Osteocyte (in vitro differentiated cells): ENCODE measurements at regions not wholly inside any gene's neighbourhood (a gene's known extent, or its start where the extent isn't known, plus 50 kb on each side); places are given as distances from the start of the nearest gene placed in this dataset.

Experiments used
- DNase-seq: peaks from one replicate; pipeline ENCODE4 v3.0.0; 2021; ENCODE audit warnings: mixed read lengths; ENCODE audit not compliant: unreplicated experiment; ENCODE audit errors: extremely low spot score
- H3K27ac Mint-ChIP-seq: one replicate; pipeline ENCODE4 v1.8.0; 2021; ENCODE audit warnings: mild to moderate bottlenecking, mixed read lengths; ENCODE audit not compliant: unreplicated experiment
- H3K27me3 Mint-ChIP-seq: one replicate; pipeline ENCODE4 v1.8.0; 2021; ENCODE audit warnings: mixed read lengths; ENCODE audit not compliant: unreplicated experiment
- H3K36me3 Mint-ChIP-seq: one replicate; pipeline ENCODE4 v1.8.0; 2021; ENCODE audit warnings: mixed read lengths; ENCODE audit not compliant: unreplicated experiment
- H3K4me1 Mint-ChIP-seq: one replicate; pipeline ENCODE4 v1.8.0; 2021; ENCODE audit warnings: mixed read lengths; ENCODE audit not compliant: unreplicated experiment
- H3K4me3 Mint-ChIP-seq: one replicate; pipeline ENCODE4 v1.8.0; 2021; ENCODE audit warnings: mild to moderate bottlenecking, moderate library complexity, mixed read lengths; ENCODE audit not compliant: unreplicated experiment
- H3K9me3 Mint-ChIP-seq: one replicate; pipeline ENCODE4 v1.8.0; 2021; ENCODE audit warnings: mixed read lengths; ENCODE audit not compliant: unreplicated experiment
- TF ChIP-seq, protein P1 (sequence below): fragments of 200-600 bp; sonication (generic); IDR thresholded peaks from 2 replicates; pipeline ENCODE4 v1.5.0; 2021; ENCODE audit warnings: antibody characterized with exemption, mild to moderate bottlenecking, moderate library complexity

DNA sequence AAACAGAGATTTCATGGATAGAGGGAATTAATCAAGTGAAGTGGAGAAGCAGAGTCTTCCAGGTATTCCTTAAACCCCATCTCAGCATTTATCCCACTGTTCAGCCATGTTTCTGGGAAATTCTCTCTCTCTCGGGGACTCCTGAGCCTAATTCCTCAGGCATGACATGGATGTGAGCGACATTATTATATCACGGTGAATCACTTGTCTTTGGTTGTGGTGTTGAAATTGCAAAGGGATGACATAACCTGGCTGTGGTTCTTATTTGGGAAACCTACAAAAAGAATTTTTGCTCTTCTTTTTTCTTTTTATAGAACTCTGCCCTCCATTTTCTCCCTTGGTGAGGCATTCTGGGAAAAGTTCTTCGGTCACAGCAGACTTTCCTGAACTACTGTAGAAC lies 457.9 kb upstream of the PTGER4 start:
- no peak for DNase-seq
- H3K4me1 Mint-ChIP-seq: peaks cover 7% of the 10 kb centered on the region
- H3K27me3 Mint-ChIP-seq: peaks cover 7% of the 10 kb centered on the region
- H3K9me3 Mint-ChIP-seq: peaks cover 3% of the 10 kb centered on the region
- H3K36me3 Mint-ChIP-seq: no peaks in the 10 kb centered on the region
- no peak overlapping the region for H3K27ac Mint-ChIP-seq
- no peak overlapping the region for H3K4me3 Mint-ChIP-seq
- TF ChIP-seq, protein P1, sequence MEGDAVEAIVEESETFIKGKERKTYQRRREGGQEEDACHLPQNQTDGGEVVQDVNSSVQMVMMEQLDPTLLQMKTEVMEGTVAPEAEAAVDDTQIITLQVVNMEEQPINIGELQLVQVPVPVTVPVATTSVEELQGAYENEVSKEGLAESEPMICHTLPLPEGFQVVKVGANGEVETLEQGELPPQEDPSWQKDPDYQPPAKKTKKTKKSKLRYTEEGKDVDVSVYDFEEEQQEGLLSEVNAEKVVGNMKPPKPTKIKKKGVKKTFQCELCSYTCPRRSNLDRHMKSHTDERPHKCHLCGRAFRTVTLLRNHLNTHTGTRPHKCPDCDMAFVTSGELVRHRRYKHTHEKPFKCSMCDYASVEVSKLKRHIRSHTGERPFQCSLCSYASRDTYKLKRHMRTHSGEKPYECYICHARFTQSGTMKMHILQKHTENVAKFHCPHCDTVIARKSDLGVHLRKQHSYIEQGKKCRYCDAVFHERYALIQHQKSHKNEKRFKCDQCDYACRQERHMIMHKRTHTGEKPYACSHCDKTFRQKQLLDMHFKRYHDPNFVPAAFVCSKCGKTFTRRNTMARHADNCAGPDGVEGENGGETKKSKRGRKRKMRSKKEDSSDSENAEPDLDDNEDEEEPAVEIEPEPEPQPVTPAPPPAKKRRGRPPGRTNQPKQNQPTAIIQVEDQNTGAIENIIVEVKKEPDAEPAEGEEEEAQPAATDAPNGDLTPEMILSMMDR: no peak

DNA sequence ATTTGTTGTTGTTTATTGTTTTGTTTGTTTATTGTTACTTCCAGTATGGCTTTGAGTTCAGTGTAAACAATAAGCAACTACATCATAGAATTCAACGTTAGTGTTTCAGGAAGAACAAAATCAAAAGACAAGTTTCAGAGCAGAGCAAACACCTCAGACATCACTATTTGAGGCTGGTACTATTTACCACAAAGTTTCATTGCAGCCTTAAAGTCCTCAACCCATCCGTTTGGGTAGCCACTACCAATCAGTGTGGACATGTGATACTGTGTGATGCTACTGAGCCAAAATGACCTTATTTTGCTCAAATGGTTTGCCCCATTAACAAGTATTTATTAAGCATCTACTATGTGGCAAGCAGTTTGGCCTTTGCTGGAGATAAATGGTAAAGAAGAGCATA lies 458.5 kb upstream of the PTGER4 start:
- Mint-ChIP-seq H3K27me3 (peaks cover 11% of the 10 kb centered on the region), H3K27ac (no peak overlapping the region), H3K4me1 (peaks cover 7% of the 10 kb centered on the region), H3K36me3 (no peaks in the 10 kb centered on the region), H3K4me3 (no peak overlapping the region), H3K9me3 (peaks cover 3% of the 10 kb centered on the region)
- DNase-seq: no peak
- TF ChIP-seq, protein P1: no peak

DNA sequence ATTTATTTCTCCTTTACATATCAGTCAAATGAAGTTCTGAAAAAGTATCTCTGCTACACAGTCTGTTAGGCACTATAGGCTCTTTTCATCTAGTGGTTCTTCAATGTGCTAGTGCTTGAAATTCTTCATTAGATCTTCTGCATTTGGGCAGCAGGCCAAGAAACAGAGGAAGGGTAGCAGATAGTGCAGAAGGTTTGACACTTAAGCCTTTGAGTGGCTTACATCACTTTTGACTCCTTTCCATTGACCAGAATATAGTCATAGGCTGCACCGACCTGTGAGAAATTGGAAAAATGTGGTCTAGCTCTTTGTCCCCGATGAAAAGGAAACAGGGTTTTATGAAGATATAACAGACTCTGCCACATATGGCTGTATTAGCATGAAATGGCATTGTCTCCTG lies 459.5 kb upstream of the PTGER4 start:
- H3K36me3 Mint-ChIP-seq: no peaks in the 10 kb centered on the region
- H3K4me1 Mint-ChIP-seq: peaks cover 7% of the 10 kb centered on the region
- H3K4me3 Mint-ChIP-seq: no peak overlapping the region
- H3K27ac Mint-ChIP-seq: no peak overlapping the region
- H3K27me3 Mint-ChIP-seq: peaks cover 17% of the 10 kb centered on the region
- no peak for DNase-seq
- peaks cover 3% of the 10 kb centered on the region for H3K9me3 Mint-ChIP-seq
- TF ChIP-seq, protein P1: no peak

DNA sequence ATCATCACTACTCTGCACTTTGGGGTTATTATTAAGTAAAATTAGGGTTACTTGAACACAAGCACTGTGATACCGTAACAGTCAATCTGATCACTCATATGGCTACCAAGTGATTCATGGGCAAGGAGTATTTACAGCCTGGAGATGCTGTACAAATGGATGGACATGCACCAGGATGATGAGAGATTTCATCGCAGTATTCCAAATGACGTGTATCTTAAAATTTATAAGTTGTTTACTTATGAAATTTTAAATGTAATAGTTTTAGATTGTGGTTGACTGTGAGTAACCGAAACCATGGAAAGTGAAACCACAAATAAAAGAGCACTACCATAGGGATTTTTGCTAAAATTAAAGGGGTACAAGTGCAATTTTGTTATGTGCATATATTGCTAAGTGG lies 462.2 kb upstream of the PTGER4 start:
- Mint-ChIP-seq H3K27me3 (peaks cover 35% of the 10 kb centered on the region), H3K27ac (no peak overlapping the region), H3K4me1 (no peaks in the 10 kb centered on the region), H3K4me3 (no peak overlapping the region), H3K9me3 (peaks cover 3% of the 10 kb centered on the region), H3K36me3 (no peaks in the 10 kb centered on the region)
- DNase-seq: no peak
- TF ChIP-seq, protein P1: no peak

DNA sequence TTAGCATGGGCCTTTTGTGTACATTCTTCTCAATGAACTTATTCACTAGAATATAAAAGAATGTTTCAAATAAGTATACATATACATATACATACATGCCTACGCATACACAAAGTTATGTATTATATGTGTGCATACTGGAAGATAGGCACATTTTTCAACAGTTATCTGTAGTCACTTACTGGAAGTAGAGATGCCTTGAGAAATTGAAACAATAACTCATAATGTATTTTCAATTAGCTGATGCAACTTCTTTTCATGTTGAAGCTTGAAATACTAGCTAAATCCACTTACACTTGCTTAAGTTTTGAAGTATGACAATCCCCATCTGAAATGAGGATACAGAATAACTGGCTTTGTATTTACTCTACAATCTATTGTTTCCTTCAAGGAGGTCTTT lies 469.0 kb upstream of the PTGER4 start:
- Mint-ChIP-seq H3K36me3 (no peaks in the 10 kb centered on the region), H3K4me1 (no peaks in the 10 kb centered on the region), H3K27me3 (peaks cover 34% of the 10 kb centered on the region), H3K9me3 (no peaks in the 10 kb centered on the region), H3K27ac (no peak overlapping the region), H3K4me3 (no peak overlapping the region)
- no peak for DNase-seq
- TF ChIP-seq, protein P1: no peak
